PFSK-1 (cell line): ENCODE measurements at regions not wholly inside any gene's neighbourhood (a gene's known extent, or its start where the extent isn't known, plus 50 kb on each side); places are given as distances from the start of the nearest gene placed in this dataset.

Source experiments
- FOXP2 ChIP-seq: optimal IDR thresholded peaks from 2 replicates; pipeline ENCODE3; 2011; ENCODE audit warnings: borderline replicate concordance, control low read depth, inconsistent platforms; ENCODE audit not compliant: insufficient read depth; ENCODE audit errors: extremely low read length, extremely low read depth
- POLR2AphosphoS5 ChIP-seq: IDR thresholded peaks from 2 replicates; pipeline ENCODE4 v1.6.1; 2012; ENCODE audit warnings: low read depth, mild to moderate bottlenecking, control low read depth, low read length, moderate library complexity
- SIN3A ChIP-seq: IDR thresholded peaks from 2 replicates; pipeline ENCODE4 v1.6.1; 2012; ENCODE audit warnings: mild to moderate bottlenecking, low read length, moderate library complexity, borderline replicate concordance; ENCODE audit not compliant: insufficient read depth
- TAF1 ChIP-seq: IDR thresholded peaks from 2 replicates; pipeline ENCODE4 v1.6.1; 2012; ENCODE audit warnings: low read length, control low read depth, borderline replicate concordance; ENCODE audit not compliant: insufficient read depth
- TF ChIP-seq, protein P1 (sequence below), 2 experiments: IDR thresholded peaks; 2 replicates each; pipeline versions ENCODE4 v1.6.1 to v1.8.0; 2011 to 2012; ENCODE audit warnings: low read depth in 2 of 2, low read length in 2 of 2, control low read depth in 1 of 2, inconsistent platforms in 1 of 2, mild to moderate bottlenecking in 1 of 2, moderate library complexity in 1 of 2; ENCODE audit not compliant: insufficient read depth in 1 of 2

GRCh38 chr14:96663491-96664067 is 133.6 kb upstream of the VRK1 start:
- TF ChIP-seq SIN3A (no peak), TAF1 (no peak), POLR2AphosphoS5 (no peak), FOXP2 (no peak)
- TF ChIP-seq, protein P1, sequence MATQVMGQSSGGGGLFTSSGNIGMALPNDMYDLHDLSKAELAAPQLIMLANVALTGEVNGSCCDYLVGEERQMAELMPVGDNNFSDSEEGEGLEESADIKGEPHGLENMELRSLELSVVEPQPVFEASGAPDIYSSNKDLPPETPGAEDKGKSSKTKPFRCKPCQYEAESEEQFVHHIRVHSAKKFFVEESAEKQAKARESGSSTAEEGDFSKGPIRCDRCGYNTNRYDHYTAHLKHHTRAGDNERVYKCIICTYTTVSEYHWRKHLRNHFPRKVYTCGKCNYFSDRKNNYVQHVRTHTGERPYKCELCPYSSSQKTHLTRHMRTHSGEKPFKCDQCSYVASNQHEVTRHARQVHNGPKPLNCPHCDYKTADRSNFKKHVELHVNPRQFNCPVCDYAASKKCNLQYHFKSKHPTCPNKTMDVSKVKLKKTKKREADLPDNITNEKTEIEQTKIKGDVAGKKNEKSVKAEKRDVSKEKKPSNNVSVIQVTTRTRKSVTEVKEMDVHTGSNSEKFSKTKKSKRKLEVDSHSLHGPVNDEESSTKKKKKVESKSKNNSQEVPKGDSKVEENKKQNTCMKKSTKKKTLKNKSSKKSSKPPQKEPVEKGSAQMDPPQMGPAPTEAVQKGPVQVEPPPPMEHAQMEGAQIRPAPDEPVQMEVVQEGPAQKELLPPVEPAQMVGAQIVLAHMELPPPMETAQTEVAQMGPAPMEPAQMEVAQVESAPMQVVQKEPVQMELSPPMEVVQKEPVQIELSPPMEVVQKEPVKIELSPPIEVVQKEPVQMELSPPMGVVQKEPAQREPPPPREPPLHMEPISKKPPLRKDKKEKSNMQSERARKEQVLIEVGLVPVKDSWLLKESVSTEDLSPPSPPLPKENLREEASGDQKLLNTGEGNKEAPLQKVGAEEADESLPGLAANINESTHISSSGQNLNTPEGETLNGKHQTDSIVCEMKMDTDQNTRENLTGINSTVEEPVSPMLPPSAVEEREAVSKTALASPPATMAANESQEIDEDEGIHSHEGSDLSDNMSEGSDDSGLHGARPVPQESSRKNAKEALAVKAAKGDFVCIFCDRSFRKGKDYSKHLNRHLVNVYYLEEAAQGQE (IDR thresholded peaks at IDR 0.05; ENCODE audit: insufficient read depth in 1 of 2, low read depth in 2 of 2, low read length in 2 of 2) = no peak
